ENCODE measurements at regions not wholly inside any gene's neighbourhood (a gene's known extent, or its start where the extent isn't known, plus 50 kb on each side); places are given as distances from the start of the nearest gene placed in this dataset.
"Not testable (repeated sequence)": the region's sequence is repeated elsewhere in the genome, so short reads cannot be mapped to it uniquely, and the experiment has no call there.

GRCh38 chr2:8371653-8372052, 310.2 kb upstream of the ID2 start:
- no peak for DNase-seq

GRCh38 chr2:8374782-8375181, 307.1 kb upstream of the ID2 start:
- DNase-seq, result no peak

DNA sequence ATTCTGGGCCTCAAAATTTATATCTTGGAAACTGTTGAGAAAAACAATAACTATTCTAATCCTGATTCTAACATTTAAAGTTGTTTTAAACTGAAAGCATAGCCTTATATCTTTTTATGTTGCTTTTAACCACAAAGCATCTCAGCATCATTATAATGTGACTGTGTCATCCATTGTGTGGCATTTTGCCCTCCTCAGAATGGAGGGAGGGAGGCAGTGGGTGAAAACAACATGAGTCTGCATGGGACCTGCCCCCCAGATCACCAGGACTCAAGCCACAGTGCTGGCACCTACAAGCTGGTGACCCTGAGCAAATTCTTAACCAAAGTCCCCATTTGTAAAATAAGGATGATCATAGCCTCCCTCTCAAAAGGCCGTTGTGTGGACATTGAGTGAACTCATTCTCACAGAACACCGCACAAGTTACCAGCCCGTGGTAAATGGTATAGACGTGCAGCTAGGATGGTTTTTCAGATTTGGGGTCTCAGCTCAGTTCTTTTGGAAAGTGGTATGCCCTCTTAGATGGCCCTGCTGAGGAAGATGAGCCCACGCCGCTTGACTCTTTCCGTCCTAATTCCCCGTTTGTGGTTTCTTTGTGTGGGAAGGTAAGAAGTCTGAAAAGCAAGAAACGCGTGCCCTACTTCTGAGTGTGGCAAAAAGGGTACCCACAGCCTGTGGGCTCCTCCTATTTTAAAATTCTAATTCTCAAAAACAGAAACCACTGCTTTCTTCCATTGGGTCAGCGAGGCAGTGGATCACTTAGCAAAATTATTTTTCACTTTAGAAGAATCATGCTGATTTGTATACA, 305.0 kb upstream of the ID2 start:
- DNase-seq, result no peak

DNA sequence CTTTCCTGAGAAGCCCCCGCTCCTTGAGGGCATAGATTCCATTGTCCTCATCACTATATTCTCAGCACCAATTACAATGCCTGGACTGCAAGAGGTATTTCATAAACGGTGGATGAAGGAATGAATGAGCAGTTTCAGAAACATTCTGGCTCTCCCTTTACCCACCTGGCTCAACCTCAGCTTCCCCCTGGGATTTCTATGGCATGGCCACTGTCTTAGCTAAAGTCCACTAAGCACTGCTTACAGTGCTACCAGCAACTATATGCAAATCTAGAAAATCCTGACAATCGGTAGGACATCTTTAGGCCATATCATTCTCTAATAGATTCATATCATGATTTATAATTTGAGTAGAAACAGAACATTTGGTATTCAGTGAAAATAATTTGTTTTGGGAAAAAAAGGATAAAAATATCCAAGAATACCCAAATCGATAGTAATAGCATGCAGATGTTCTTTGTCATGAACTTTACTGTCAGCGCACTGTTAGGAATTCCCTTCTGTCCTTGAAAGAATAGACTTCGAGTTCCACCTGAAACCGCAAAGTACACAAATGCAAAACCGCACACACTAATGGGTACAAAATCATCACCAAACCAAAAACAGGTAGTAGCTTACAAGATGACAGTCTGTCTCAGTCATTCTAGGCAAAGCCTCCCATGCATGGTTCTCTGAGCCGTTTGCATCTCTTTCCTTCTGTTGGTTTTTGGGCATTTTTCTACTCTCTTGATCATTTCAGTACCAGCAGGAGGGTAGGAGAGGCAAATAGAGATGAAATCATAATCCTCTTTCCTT, 303.6 kb upstream of the ID2 start:
- DNase-seq, result no peak

DNA sequence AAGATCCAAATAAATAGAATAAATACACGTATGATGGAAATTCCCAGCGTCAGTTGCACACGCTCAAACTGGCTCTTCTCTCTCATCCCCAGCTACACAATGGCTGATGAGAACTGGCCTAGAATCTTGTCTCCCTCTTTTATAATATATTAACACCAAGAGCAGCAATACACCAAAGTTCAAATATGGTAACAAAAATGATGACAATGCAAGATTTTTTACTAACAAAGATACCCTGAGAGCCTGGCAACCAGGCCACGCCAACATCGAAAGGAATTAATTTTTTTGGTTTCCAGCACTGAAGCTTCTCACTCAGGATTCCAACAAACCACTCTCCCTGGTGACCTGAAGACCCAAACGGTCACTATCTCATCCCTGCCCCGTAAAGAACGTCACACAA, 302.7 kb upstream of the ID2 start:
- no peak for DNase-seq

DNA sequence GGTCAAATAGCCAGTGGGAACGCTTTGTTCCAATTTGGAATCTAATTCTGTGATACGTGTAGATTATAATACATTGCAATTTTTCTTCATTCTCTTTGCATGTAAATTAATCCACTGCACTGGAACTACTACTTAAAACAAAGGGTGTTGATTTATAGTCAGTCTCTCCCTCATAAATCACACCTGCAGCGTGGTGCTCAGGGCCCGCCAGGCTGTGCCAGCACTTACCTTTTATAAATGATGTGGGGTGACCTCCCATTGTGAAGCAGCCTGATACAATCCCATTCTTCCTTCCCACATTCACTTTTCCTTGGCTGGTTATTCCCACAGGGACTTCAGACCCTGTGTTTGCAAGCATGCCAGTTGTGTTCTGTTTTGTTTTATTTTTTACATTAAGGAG, 302.3 kb upstream of the ID2 start:
- no peak for DNase-seq

DNA sequence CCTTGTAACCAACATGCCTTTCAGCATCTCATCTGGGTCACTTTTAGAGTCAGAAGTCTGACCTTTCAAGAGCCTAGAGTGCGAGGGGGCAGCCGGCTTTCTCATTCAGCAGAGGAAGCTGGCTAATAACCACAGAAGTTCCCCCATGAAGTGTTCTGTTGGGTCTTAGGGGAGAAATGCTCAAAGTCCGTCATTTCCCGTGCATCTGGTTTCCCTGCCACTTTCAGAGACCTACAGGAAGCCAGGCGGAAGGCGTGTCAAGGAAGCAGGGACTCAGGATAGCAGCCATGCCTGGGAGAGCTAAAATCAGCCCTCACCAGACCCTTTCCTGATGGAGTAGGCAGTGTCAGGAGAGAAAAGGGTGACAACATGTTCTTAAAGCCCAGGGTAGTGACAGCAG, 301.8 kb upstream of the ID2 start:
- peak; percentile 82 for DNase-seq

GRCh38 chr2:8380566-8380965, 301.3 kb upstream of the ID2 start:
- DNase-seq, result peak; percentile 24

DNA sequence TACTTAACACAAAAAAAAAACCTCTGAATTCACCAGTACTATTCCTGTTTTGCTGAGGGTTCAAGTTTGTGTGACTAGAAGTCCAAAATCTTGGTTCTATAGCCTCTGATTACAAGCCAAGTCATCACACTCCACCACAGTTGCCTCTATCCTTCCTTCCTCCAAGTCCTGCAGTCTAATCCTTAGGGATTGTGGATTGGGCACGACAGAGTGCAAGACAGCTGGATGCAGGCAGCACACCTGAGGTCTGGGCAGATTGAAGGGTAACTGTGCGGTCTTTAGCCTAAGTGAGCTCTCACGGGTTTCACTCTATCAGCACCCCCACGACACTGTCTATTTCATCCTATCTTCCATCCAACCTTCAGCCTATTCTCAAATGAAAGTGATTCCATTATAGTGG, 299.4 kb upstream of the ID2 start:
- no peak for DNase-seq

GRCh38 chr2:8386748-8387147, 295.1 kb upstream of the ID2 start:
- DNase-seq, result not testable (repeated sequence)

- DNase-seq, result no peak
Observed at GRCh38 chr2:8388781-8389180, 293.1 kb upstream of the ID2 start.

GRCh38 chr2:8389431-8390108, 292.3 kb upstream of the ID2 start:
- DNase-seq, result no peak

DNA sequence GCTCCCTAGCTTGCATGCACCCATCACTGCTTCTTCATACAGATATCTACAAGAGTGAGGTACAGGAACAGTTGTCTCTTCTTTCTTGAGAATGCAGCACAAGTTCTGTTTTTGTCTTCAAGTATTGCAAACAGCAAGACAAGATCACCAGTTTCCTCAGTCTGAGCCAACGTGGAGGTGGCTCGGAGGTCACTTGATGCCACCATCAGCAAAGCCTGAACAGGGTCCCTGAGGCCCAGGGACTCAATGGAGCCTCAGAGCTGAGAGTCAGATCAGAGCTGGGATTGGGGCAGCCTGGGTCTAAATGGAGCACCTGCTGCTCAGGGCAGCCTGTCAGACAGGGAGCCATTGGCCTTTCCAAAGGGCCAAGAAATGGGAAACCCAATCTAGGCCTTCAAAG, 290.7 kb upstream of the ID2 start:
- DNase-seq, result no peak

DNA sequence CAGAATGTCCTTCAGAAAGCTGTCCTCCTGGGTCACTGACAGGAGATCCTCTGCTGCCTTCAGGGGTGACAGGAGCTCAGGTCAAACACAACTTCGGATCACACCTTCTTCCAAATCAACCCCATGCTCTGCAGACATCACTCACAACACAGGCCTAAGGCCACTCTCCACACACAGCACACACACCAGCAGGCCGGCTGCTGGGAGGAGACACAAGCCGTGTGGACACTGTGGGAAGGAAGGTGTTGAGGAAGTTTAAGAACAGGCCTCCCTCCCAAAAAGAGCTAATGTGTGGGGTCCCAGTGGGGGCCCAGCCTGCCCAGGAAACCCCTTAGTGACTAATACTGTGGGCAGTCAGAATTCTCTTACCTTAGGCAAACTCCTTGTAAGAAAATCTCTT, 290.3 kb upstream of the ID2 start:
- no peak for DNase-seq

DNA sequence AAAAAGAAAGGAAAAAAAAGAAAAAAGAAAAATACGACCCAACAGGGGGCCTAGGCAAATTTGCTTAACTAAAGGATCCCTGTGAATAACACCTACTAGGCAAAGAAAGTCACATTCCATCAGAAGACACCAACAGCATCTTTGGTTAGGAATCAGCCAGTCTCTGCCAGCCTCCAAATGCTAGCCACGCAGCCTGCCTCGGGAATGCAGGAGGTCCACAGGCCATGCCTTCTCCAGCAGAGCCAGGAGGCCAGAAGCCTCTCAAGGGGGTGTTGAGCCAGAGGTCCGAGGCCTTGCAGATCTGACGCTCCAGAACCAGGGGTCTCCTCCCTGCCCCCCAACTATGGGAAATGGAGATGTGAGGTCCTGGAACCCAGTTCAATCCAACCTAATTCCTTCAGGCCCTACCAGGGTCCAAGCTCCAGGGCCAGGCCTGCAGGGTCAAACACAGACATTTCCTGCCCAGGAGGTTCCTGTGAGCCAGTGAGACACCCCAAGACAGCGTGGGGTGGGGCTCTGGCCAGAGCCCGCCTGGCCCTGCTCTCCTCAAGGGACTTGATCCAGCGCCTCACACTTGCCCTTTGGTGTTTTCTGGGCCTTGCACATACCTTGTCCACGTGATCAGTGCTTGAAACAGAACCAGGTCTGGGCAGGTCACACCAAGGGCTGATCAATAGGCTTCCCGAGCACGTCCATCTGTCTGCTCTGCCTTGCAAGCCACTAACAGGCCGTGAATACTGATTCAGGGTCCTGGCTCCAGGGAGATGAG, 289.6 kb upstream of the ID2 start:
- no peak for DNase-seq

GRCh38 chr2:8393506-8393905, 288.4 kb upstream of the ID2 start:
- DNase-seq, result no peak

DNA sequence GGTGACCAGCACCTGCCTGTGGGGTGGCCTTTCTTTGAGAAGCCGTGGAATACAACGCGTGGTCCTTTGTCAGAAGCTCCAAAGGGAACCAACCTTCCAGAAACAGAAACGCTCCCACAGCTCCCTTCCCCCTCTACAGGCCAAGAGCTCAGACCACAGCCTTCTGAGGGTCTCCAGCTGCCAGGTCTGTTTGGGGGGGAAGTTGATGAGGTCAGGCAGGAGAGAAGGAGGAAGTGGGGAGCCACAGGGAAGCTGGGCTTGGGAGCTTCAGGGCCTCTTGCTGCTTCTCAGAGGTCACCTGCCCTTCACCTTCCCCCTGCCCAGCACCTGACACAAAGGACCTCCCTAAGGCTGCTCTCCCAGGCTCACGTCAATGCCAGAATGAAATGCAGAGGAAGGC, 287.7 kb upstream of the ID2 start:
- DNase-seq, result no peak

DNA sequence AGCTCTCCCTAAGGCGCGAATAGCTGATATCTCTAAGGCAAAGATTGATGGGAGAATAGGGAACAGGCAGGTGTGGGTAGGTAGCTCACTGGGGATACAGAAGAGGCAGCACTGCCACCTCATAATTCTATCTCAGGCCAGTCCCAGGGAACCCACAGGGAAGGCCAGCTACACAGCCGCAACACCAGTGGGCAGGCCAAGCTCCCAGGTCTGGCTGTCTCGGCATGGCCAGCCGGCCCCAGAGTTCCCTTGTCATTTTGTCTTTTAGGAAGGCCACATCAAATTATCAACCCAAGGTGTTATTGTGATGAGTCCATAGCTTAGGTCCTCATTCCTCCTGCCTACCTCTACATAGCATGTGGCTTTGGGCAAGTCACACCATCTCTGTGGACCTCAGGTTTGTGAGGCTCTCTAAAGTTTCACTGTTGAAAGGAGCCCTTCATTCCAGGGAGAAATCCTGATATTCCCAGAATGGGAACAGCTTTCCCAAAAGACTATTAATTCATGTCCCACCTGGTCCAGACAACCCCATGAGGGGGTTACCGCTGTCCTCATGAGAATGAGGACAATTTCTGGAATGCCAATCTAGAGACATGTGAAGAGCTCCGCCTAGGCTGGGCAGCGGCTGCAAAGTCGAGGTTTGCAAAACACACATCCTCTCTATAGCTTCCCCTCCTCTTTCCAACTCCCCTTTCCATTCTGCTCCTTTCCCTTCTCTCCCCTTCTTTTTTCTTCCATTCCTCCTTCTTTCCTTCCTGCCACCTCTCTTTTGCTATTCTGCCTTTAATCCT, 287.1 kb upstream of the ID2 start:
- no peak for DNase-seq

GRCh38 chr2:8395718-8396117, 286.1 kb upstream of the ID2 start:
- DNase-seq, result no peak

DNA sequence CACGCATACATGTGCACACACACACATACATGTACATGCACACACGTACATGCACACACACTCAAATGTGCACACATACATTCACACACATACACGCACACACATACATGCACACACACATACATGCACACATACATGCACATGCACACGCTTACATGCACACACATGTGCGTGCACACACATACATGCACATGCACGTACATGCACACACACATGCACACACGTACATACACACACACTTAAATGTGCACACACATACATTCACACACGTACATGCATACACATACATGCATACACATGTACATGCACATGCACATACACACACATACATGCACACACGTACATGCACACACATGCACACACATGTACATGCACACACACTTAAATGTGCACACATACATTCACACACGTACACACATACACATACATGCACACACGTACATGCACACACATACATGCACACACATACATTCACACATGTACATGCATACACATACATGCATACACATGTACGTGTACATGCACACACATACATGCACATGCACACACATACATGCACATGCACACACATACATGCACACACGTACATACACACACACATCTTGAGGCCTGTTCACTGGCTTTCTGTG, 283.7 kb upstream of the ID2 start:
- DNase-seq, result no peak

DNA sequence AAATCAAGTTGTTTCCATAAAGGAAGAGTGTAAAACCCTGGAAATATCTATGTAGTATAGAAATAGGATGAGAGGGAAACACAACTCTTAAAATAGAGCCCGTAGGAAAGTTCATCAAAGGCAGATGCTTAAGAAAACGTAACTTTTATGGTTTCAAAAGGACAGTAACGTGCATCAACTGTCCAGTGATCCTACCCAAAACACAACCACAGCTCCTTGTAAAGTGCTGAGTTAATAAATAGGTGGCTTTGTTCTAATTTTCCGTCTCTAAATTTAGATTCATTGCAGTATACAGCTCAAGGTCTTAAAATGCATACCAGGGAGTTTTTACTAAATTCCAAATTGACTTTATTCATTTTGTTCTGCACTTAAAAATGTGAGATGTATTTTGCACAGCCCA, 282.1 kb upstream of the ID2 start:
- no peak for DNase-seq

GRCh38 chr2:8400196-8400595, 281.7 kb upstream of the ID2 start:
- DNase-seq, result no peak

All from suppressor macrophage treated with lipopolysaccharide for 4 hours (primary cell).